HS-5 (cell line): ENCODE measurements at regions not wholly inside any gene's neighbourhood (a gene's known extent, or its start where the extent isn't known, plus 50 kb on each side); places are given as distances from the start of the nearest gene placed in this dataset.
A peak's percentile ranks its signal among the peaks of the same experiment; 100 is the strongest.

Experiments used
- DNase-seq: peaks from one replicate; pipeline ENCODE4 v3.0.0-alpha.2; 2012; ENCODE audit warnings: low read depth

GRCh38 chr3:134427400-134428111 lies 53.3 kb upstream of the AMOTL2 start:
- peak; percentile 100 for DNase-seq

- no peak for DNase-seq
Observed at GRCh38 chr3:134426660-134427181, 52.5 kb upstream of the AMOTL2 start.

DNA sequence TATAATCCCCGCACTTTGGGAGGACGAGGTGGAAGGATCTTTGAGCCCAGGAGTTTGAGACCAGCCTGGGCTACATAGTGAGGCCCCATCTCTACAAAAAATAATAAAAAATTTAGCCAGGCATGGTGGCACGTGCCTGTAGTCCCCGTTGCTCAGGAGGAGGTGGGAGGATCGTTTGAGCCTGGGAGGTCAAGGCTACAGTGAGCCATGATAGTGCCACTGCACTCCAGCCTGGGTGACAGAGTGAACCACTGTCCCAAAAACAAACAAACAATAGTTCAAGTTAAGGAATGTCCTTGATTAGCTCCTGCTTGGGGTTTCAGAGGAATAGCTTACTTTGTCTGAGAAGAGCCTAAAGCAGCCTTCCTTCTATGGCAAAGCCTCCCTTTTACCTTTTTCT lies 51.7 kb upstream of the AMOTL2 start:
- DNase-seq, result no peak
